GM08714 (cell line): ENCODE measurements at regions not wholly inside any gene's neighbourhood (a gene's known extent, or its start where the extent isn't known, plus 50 kb on each side); places are given as distances from the start of the nearest gene placed in this dataset.

ENCODE experiments used
- H3K4me3 ChIP-seq: fragments of 200-500 bp; sonication (Bioruptor generic); 2 replicates; pipeline ENCODE4 v1.5.1; 2014; ENCODE audit warnings: mild to moderate bottlenecking, low read length, inconsistent platforms
- ZNF274 ChIP-seq: IDR thresholded peaks from 2 replicates; pipeline ENCODE4 v1.6.1; 2012; ENCODE audit warnings: mild to moderate bottlenecking, low read depth, low read length

DNA sequence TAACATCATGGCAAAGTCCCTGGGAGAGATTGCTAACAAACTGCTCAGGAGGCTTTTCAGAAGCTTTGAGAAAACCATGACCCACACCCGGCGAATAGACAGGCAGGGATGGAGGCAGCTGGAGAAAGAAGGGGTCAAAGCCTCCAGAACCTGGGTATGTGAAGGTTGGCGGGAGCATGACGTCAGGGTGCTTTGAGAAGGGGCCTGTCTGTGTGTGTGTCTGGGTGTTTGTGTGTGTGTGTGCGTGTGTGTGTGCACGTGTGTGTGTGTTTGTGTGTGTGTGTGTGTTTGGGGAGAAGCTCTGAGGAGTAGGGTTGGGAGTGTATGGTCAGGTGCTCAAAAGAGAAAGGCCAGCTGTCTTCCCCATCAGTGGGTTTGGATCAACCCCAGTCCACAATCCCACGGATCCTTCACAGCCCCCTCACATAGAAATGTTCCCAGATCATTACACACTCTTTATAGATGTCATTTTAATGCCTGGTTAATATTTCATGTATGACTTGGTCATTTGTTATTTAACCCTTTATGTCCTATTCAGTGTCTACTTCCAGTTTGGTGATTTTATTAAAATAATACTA is 254.1 kb upstream of the SMIM21 start:
- no peak for TF ChIP-seq ZNF274
- H3K4me3 ChIP-seq: no peak overlapping the region

DNA sequence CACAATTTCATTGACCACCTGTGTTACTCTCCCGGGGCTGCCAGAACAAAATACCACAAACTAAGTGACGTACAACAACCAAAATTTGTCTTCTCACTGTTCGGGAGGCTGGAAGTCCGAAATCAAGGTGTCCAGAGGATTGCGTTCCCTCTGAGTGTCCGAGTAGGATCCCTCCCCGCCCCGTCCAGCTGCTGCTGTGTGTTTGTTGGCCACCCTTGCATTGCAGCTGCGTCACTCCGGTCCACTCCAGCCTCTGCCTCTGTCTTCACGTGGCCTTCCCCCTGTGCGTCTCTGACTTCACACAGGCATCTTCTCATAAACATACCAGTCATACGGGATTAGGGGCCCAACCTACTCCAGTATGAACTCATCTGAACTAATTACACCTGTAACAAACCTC is 251.8 kb upstream of the SMIM21 start:
- no peak overlapping the region for H3K4me3 ChIP-seq
- TF ChIP-seq ZNF274: no peak

DNA sequence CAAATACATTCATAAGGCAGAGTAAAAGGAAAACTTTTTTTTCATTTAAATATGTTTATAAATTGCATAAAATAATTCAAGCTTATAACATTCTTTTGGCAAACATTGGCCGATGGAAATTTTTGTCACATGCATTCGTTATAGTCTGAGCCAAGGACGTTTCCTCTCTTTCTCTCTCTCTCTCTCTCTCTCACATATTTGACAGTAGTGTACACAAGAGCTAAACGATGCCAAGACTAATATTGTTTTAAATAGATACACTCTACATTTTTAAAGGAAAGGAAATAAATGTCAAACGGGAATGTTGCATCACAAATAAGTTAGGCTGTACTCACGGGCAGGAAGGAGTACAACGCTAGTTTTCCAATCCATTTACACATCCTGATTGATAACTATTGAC is 251.1 kb upstream of the SMIM21 start:
- no peak for TF ChIP-seq ZNF274
- no peak overlapping the region for H3K4me3 ChIP-seq

DNA sequence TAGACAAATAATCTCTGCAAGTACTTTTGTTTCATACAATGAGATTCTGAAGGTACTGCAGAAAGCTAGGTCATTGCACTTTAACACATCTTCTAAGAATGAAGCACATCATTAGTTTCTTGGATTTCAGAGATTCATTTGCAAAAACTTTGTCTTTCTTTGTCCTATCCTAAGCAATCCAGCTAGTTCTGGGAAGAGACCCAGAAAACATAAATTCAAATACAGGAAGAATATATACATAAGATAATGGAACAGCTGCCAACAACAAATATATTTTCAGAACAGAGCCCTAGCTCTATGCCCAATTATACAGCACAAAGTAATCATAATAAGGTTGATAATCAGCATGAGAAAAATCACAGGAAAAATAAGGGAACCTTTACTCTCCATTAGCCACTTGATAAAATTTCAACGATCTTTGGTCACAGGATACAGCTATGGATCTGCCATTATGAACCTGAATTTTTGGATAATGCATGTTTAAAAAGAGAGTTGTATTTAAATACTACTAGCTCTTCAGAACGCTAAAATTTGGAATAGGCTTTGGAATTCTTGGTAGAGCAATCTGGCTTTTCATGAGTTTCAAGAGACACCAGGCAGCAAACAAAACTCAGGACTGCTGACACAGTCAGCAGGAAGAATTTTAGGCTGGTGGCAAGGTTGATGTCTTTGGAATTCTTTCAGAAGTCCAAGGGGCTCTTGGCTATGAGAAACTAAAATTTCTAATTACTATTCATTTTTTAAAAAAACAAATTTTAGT is 250.4 kb upstream of the SMIM21 start:
- no peak overlapping the region for H3K4me3 ChIP-seq
- no peak for TF ChIP-seq ZNF274

DNA sequence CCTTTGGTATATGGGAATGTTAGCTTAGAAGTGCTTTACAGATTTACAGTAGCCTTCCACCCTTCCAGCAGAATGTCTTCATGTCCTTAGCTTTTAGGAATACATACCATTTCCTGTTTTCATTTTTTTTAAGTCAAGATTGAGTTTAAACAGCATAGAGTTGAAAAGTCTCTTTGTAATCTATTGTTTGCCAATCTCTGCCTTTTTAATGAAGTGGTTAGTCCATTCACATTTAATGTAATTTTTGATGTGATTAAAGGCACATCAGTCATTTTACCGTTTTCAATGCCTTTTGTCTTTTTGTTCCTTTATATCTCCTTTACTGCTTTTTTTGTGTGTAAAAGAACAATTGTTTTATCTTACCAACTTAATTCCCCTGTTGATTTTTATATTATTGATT is 233.4 kb upstream of the SMIM21 start:
- no peak overlapping the region for H3K4me3 ChIP-seq
- TF ChIP-seq ZNF274: no peak

DNA sequence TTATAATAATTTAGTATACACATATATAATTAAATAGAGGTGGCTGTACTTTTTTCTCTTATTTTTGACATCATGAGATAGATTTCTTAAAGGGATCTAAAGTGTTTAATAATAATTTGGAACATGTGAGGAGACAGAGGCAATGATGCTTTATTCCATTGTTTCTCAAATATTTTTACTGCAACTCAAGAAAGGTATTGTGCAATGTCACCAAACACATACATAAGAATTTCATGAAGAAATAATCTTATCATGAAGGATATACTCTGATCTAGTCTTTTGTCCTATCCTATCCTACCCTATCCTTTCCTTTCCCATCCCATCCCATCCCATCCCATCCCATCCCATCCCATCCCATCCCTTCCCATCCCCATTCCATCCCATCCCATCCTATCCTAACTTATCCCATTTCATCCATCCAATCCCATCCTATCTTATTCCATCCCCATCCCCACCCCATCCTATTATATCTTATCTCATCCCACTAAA is 232.1 kb upstream of the SMIM21 start:
- TF ChIP-seq ZNF274: no peak

DNA sequence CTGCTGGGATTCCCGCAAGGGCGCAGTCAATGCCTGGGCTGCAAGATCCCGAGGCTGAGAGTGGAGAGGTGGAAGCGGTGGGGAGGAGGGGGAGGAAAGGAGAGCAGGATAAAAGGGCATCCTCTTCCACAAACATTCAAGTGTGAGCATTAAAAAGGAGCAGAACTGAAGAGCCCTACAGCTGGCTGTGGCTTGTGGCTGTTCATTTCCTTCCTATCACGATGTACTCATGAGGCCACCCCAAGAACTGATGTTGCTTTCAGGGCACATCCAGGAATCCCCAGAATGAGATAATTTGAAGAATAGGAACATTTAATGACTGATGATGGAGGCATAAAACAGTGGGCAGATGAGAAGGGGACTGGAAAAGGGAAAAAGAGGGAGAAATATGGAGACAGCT is 230.8 kb upstream of the SMIM21 start:
- no peak overlapping the region for H3K4me3 ChIP-seq
- TF ChIP-seq ZNF274: no peak

More for the DNA sequence above, 232.1 kb upstream of the SMIM21 start:
- no peak overlapping the region for H3K4me3 ChIP-seq

DNA sequence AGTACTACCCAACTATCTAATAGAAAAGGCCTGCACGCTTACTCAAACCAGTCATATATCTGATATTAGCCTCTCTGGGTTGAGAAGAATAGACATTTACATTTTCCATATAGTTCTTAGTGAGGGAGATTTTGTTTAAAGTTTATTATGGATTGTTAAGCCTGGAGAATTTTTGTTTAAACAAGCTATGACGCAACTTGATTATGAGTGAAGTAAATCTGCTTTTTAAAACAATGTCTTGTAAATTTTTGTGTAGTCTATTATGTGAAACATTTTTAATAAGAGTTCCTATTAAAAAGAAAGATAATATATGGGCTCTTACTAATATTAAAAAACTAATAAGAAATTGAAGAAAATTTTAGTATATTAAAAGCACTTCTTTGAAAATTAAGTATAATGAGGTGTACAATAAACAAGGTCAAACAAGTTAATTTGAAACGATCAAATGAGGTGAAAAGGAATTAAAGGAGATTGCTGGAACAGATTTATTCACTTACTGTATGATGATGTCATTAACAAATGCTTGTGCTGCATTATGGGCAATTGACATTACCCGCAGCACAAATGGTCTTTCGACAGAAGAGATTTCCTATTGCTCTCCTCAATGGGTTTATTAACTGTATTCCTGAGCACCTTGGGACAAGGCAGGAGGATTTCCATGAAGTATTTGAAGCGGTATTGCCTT is 229.2 kb upstream of the SMIM21 start:
- no peak for TF ChIP-seq ZNF274
- H3K4me3 ChIP-seq: no peak overlapping the region

DNA sequence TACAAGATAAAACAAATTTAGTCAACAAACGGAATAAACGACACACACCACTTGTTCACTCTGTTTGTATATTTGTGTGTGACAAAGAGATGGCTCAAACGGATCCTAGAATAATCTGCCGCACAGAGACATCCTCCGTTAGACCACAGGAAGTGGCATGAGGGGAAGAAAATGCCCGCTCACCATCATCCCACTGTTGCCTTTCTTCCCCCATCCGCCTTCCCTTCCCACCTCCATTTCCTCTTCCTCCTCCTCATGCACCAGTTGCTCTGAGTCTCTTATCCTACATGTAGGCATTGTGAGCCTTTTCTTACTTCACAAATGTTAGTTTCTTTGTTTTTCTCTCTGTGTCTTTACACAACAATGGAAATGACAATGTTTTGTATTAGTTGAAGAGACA is 228.5 kb upstream of the SMIM21 start:
- no peak overlapping the region for H3K4me3 ChIP-seq
- no peak for TF ChIP-seq ZNF274

DNA sequence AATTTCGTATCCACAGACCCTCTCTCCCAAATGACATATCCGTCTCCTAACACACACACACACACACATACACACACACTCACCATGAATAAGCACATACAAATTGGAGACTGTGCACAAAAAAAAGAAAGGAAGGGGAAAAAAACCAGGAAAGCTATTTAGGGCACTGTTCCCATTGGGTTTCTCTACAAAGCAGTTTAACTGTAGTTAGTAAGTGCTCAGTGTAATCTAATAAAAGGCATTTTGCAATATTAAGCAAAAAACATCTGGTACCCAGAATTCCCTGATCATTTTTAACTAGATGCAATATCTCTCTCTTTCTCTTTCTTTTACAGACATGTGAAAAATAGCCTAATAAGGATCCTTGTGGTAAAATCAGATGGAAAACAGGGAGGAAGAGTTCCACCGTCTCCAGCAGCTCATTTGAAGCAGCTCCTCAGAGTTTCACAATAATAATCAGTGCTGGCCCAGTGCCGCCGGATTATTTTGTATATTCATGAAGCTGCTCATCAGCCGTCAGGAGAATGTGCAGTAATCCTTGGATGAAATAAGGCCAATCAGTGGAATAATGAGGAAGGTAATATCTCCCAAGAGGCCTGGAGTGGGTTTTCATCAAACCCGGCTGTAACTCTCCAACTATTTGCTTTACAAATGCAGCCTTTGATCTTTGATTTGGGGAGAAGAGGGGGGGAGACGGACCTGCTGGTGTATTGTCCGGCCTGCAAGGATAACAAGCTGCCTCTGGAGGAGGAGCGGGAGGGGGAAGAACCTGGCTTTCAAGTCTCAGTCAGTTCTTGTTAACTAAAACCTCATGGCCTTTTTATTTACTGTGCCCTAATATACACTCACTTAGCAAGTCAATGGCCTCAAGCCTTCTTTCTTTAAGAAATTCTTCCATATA is 227.6 kb upstream of the SMIM21 start:
- no peak for TF ChIP-seq ZNF274

DNA sequence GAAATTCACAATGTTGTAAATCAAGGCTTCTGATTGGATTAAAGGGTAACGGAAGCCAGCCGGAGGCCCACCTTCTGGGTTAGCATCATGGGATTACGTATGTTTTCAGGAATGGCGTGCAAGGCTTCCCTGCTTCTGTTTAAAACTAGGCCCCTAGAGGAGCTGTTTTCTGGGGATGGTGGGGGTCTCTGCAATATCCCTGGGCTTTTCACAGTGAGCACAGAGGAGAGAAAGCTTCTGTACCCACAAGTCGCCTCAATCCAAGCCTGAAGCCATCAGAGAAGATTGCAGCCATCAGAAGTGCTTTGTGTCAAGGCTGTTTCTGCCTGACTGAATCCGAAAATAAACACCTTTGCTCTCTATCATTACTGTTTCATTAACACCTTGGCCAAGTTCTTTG is 226.9 kb upstream of the SMIM21 start:
- TF ChIP-seq ZNF274: no peak
- no peak overlapping the region for H3K4me3 ChIP-seq

More for the DNA sequence above, 227.6 kb upstream of the SMIM21 start:
- H3K4me3 ChIP-seq: no peak overlapping the region

DNA sequence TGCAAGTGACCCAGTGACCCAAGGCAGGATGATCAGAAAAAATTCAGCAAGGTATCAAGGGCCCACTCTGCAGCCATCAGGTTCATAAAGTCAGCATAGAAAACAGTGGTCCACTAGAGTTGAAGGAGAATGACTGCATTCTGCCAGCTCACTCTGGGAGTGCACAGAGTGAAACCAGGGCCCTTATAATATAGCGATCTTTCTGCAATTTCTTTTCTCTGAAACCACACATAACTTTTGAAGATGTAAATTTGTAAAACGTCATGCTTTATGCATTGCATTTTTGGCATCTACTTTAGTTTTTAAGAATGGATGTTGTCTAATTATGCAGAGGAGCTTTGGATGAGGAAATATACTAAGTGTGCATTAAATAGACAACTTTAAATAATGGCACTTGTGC is 225.0 kb upstream of the SMIM21 start:
- TF ChIP-seq ZNF274: no peak
- H3K4me3 ChIP-seq: no peak overlapping the region

DNA sequence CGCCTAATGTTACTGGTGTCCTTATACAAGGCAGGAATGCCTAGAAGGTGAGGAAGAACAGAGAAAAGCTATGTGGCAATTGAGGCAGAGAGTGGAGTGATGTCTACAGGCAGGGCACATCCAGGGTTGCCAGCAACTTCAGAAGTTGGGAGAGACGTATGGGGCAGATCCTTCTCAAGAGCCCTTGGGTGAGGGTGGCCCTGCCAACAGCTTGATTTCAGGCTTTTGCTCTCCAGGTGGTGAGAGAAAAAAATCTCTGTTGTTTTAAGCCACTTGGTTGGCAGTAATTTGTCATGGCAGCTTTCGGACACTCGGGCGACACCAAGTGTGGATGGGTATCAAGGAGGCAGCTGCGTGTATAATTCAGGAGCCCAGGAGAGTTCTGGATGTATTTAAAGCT is 217.4 kb upstream of the SMIM21 start:
- TF ChIP-seq ZNF274: no peak
- H3K4me3 ChIP-seq: no peak overlapping the region

DNA sequence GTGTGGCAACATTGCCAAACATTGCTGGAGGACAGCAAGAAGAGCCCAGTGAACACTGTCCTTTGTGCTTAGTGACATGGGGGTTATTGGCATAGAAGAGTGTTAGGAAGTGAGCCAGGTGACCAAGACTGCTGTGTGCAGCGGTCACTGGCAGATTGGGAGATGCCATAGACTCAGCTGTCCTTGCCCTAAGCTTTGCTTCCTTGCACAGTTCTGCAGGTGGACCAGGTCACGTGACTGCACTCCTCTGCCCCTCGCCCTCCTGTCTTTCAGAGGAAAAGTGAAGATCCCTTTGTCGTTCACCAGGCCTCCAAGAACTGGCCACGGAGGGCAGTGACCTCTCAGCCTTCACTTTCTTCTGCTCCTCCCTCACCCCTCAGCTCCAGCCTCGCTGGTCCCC is 215.6 kb upstream of the SMIM21 start:
- no peak overlapping the region for H3K4me3 ChIP-seq
- no peak for TF ChIP-seq ZNF274
